VCaP (cell line): ENCODE measurements at regions not wholly inside any gene's neighbourhood (a gene's known extent, or its start where the extent isn't known, plus 50 kb on each side); places are given as distances from the start of the nearest gene placed in this dataset.

ENCODE experiments used
- H3K27ac ChIP-seq: fragments of 450-650 bp; 2 replicates; pipeline ENCODE4 v1.5.1; 2017
- TF ChIP-seq, protein P1 (sequence below): fragments of 450-650 bp; conservative IDR thresholded peaks from 2 replicates; pipeline ENCODE4 v1.5.1; 2017; ENCODE audit warnings: mild to moderate bottlenecking, moderate library complexity

DNA sequence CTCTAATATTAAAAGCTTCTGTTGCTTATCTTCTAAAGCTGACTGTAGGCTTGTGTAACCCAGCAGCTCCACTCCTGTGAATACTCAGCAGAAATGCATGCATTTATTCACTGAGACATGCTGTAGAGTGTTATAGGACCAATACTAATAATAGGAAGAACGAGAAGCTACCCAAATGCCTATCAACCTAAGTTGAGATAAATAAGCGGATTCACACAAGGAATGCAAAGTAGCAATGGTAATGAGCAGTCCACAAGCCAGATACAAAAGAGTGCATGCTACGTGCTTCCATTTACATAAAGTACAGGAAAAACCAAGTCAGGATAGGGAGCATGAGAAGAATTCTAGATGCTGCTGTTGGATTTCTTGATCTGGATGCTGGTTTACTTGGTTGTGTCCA, 155.9 kb downstream of the AASDH start:
- H3K27ac ChIP-seq, result no peak overlapping the region
- TF ChIP-seq, protein P1, sequence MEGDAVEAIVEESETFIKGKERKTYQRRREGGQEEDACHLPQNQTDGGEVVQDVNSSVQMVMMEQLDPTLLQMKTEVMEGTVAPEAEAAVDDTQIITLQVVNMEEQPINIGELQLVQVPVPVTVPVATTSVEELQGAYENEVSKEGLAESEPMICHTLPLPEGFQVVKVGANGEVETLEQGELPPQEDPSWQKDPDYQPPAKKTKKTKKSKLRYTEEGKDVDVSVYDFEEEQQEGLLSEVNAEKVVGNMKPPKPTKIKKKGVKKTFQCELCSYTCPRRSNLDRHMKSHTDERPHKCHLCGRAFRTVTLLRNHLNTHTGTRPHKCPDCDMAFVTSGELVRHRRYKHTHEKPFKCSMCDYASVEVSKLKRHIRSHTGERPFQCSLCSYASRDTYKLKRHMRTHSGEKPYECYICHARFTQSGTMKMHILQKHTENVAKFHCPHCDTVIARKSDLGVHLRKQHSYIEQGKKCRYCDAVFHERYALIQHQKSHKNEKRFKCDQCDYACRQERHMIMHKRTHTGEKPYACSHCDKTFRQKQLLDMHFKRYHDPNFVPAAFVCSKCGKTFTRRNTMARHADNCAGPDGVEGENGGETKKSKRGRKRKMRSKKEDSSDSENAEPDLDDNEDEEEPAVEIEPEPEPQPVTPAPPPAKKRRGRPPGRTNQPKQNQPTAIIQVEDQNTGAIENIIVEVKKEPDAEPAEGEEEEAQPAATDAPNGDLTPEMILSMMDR, result no peak

DNA sequence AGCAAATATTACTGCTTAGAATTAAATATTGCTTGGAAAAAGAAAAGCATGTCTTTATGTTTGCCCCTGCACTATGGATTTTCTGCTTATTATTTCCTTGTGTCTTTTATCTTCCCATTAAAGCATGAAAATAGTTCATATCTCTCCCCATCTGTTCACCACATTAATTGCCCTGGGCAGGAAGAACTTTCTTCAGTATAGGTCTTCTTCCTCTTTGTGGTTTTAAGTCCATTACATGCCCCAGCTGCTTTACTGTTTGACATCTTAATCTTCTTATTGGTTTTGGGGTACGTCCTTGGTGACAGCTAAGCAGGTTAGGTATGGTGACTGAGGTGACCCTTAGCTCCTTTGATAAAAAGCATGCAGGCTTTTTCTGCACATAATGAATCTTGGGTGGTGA, 157.3 kb downstream of the AASDH start:
- TF ChIP-seq, protein P1, result no peak
- no peak overlapping the region for H3K27ac ChIP-seq

DNA sequence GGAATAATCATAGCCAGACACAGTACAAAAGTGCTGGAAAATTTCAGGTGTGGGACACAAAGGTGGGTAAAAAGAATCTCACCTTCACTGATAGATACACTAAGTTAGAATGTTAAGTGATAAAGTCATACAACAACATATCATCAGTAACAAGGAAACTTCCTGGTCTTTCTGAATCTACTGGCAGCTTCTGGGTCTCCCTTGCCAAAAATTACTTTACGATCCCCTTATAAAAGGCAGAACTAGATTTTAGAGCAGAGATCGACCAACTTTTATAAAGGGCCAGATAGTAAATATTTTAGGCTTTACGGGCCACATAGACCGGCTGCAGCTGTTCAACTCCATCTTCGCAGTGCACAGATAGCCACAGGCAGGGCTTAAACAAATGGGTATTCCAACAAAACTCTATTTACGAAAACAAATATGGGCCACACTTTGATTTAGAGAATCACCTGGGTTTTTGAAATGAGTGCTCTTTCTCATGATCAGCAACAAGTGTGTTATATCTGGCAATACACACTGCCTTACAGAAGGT, 159.9 kb downstream of the AASDH start:
- TF ChIP-seq, protein P1, result no peak
- peak overlapping the region; percentile 53 for H3K27ac ChIP-seq

DNA sequence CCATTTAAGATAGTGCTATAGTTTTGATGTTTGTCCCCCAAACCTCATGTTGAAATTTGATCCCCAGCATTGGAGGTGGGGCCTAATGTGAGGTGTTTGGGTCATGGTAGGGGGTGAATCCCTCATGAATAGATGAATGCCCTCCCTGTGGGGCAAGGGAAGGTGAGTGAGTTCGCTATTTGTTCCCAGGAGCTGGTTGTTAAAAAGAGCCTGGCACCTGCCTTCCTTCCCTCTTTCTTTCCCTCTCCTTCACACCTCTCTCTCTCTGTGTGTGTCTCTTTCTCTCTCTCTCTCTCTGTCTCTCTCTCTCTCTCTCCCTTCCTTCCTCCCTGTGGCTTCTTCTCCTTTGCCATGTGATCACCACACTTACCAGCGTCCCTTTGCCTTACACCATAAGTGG, 160.7 kb downstream of the AASDH start:
- TF ChIP-seq, protein P1, result no peak
- H3K27ac ChIP-seq, result peak overlapping the region; percentile 53

DNA sequence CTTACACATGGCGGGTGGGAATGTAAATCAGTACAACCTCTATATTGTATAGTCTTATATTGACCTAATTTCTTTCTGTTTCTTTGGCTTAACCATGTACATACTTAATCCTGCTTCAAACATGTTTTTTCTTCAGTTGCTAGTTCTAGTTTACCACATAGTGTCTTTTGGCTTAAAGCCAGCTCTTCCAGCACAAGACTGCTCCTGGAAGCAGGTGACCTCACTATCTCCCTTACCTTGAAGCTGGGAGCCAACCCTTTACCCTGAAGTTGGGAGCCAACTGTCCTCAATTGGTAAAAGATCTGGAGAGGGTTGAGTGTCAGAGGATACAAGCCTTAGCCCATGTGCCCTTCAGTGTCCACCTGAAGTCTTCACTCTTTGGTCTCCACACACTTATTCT, 162.7 kb downstream of the AASDH start:
- H3K27ac ChIP-seq, result no peak overlapping the region
- TF ChIP-seq, protein P1, result no peak

DNA sequence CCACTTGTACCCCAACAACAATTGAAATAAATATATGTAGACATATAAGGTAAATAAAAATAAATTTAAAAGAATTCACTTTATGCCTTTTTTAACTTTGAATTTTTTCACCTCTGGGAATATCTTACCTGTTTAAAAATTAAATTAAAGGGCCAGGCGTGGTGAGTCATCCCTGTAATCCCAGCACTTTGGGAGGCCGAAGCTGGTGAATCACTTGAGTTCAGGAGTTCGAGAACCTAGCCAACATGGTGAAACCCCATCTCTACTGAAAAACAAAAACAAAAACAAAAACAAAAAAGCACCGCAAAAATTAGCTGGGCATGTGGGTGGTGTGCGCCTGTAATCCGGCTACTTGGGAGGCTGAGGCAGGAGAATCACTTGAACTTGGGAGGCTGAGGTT, 164.8 kb downstream of the AASDH start:
- H3K27ac ChIP-seq, result no peak overlapping the region
- TF ChIP-seq, protein P1, result no peak

DNA sequence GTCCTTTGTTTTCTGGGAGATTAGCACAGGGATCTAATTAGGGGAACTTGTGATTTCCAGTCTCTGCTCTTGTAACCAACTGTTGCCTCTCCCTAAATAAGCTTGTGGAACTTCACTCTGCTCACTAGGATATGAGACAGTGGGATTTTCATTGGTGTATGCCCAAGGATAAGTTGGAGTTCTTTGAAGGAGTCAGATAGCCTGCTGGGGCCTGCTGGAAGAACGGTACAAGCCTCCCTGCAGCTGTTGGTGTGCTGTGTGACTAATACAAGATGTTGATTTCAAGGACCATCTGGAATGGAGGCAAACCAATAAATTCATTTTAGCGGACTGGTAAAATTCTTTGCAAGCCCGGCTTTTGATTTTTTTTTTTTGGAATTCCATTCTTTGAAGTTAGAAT, 167.0 kb downstream of the AASDH start:
- TF ChIP-seq, protein P1, result no peak
- H3K27ac ChIP-seq, result no peak overlapping the region
